GM23338 (cell line): ENCODE measurements at regions not wholly inside any gene's neighbourhood (a gene's known extent, or its start where the extent isn't known, plus 50 kb on each side); places are given as distances from the start of the nearest gene placed in this dataset.

ENCODE experiments used
- ATAC-seq: fragments of 200-7000 bp; cut with Tn5 transposase; 3 replicates; pipeline ENCODE4 v1.9.1; 2020
- DNase-seq: peaks from one replicate; pipeline ENCODE4 v3.0.0-alpha.2; 2015; ENCODE audit warnings: low spot score
- H2AFZ ChIP-seq: fragments of 200-600 bp; sonication (generic); 2 replicates; pipeline ENCODE4 v1.8.0; 2016; ENCODE audit warnings: antibody characterized with exemption, mild to moderate bottlenecking, moderate library complexity
- H3F3A ChIP-seq: fragments of 200-600 bp; sonication (generic); replicated peaks from 2 replicates; pipeline ENCODE4 v1.8.0; 2017; ENCODE audit warnings: antibody characterized with exemption, mixed run types, low read depth
- H3K27ac ChIP-seq: fragments of 200-600 bp; sonication (generic); 2 replicates; pipeline ENCODE4 v1.6.1; 2016; ENCODE audit warnings: low read depth
- H3K27me3 ChIP-seq: fragments of 200-600 bp; sonication (generic); 2 replicates; pipeline ENCODE4 v1.8.0; 2016; ENCODE audit warnings: mild to moderate bottlenecking, mixed run types, moderate library complexity; ENCODE audit not compliant: insufficient read depth
- H3K36me3 ChIP-seq: fragments of 200-600 bp; sonication (generic); 2 replicates; pipeline ENCODE4 v1.8.0; 2016; ENCODE audit warnings: mild to moderate bottlenecking; ENCODE audit not compliant: insufficient read depth
- H3K4me1 ChIP-seq: fragments of 200-600 bp; sonication (generic); 2 replicates; pipeline ENCODE4 v1.8.0; 2016; ENCODE audit warnings: mild to moderate bottlenecking, moderate library complexity; ENCODE audit not compliant: insufficient read depth
- H3K4me2 ChIP-seq: fragments of 200-600 bp; sonication (generic); 2 replicates; pipeline ENCODE4 v1.7.1; 2017; ENCODE audit warnings: mixed run types
- H3K4me3 ChIP-seq: fragments of 200-600 bp; sonication (generic); 2 replicates; pipeline ENCODE4 v1.6.1; 2016; ENCODE audit warnings: mixed run types
- H3K79me2 ChIP-seq: fragments of 200-600 bp; sonication (generic); replicated peaks from 2 replicates; pipeline ENCODE4 v1.8.0; 2017; ENCODE audit warnings: mild to moderate bottlenecking; ENCODE audit not compliant: insufficient read depth
- H3K9me2 ChIP-seq: fragments of 200-600 bp; sonication (generic); 2 replicates; pipeline ENCODE4 v1.8.0; 2017; ENCODE audit not compliant: insufficient read depth
- H4K20me1 ChIP-seq: fragments of 200-600 bp; sonication (generic); replicated peaks from 2 replicates; pipeline ENCODE4 v1.8.0; 2017; ENCODE audit warnings: mild to moderate bottlenecking; ENCODE audit not compliant: insufficient read depth
- H3K27ac Mint-ChIP-seq: 2 replicates; pipeline ENCODE4 v1.8.0; 2020; ENCODE audit warnings: inconsistent platforms, mild to moderate bottlenecking, moderate library complexity, mixed read lengths
- H3K27me3 Mint-ChIP-seq: 3 replicates; pipeline ENCODE4 v1.8.0; 2022; ENCODE audit warnings: low read depth, mild to moderate bottlenecking, moderate library complexity, mixed read lengths, inconsistent platforms; ENCODE audit not compliant: insufficient read depth, poor library complexity
- H3K36me3 Mint-ChIP-seq: 3 replicates; pipeline ENCODE4 v1.8.0; 2021; ENCODE audit warnings: low read depth, mild to moderate bottlenecking, inconsistent platforms, moderate library complexity, mixed read lengths
- H3K4me1 Mint-ChIP-seq: 3 replicates; pipeline ENCODE4 v1.8.0; 2020; ENCODE audit warnings: mild to moderate bottlenecking, inconsistent platforms, mixed read lengths
- H3K4me3 Mint-ChIP-seq: 3 replicates; pipeline ENCODE4 v1.8.0; 2021; ENCODE audit warnings: moderate library complexity, mild to moderate bottlenecking, inconsistent platforms, mixed read lengths
- H3K9me3 Mint-ChIP-seq: 3 replicates; pipeline ENCODE4 v1.8.0; 2020; ENCODE audit warnings: moderate library complexity, mild to moderate bottlenecking, inconsistent platforms, mixed read lengths
- CREB1 ChIP-seq: fragments of 250-450 bp; sonication (Bioruptor Pico); IDR thresholded peaks from 2 replicates; pipeline ENCODE4 v1.5.0; 2020; ENCODE audit warnings: low read depth, mild to moderate bottlenecking, moderate library complexity
- CTCF ChIP-seq, 2 experiments: fragments of 200-600 bp in 1 of 2; sonication (generic) in 1 of 2; conservative IDR thresholded peaks; 2 replicates each; pipeline versions ENCODE4 v1.5.1 to v1.6.1; 2016 to 2017; ENCODE audit warnings: antibody characterized with exemption in 2 of 2, low read depth in 2 of 2, mild to moderate bottlenecking in 2 of 2, moderate library complexity in 1 of 2
- ETS1 ChIP-seq: IDR thresholded peaks from 2 replicates; pipeline ENCODE4 v1.6.1; 2016; ENCODE audit warnings: antibody characterized with exemption
- EZH2 ChIP-seq: fragments of 200-600 bp; sonication (generic); IDR thresholded peaks from one replicate; pipeline ENCODE4 v1.8.0; 2017; ENCODE audit warnings: antibody characterized with exemption, mild to moderate bottlenecking, low read depth; ENCODE audit not compliant: unreplicated experiment
- EZH2phosphoT487 ChIP-seq: fragments of 200-600 bp; sonication (generic); IDR thresholded peaks from one replicate; pipeline ENCODE4 v1.8.1; 2018; ENCODE audit warnings: antibody characterized with exemption; ENCODE audit not compliant: unreplicated experiment
- JUNB ChIP-seq: IDR thresholded peaks from one replicate; pipeline ENCODE4 v1.6.1; 2016; ENCODE audit warnings: antibody characterized with exemption; ENCODE audit not compliant: unreplicated experiment
- NANOG ChIP-seq: IDR thresholded peaks from 2 replicates; pipeline ENCODE4 v1.6.1; 2016; ENCODE audit warnings: antibody characterized with exemption, borderline replicate concordance
- POLR2AphosphoS5 ChIP-seq: IDR thresholded peaks from 2 replicates; pipeline ENCODE4 v1.6.1; 2016; ENCODE audit warnings: antibody characterized with exemption, low read depth
- REST ChIP-seq: IDR thresholded peaks from one replicate; pipeline ENCODE4 v1.6.1; 2018; ENCODE audit warnings: antibody characterized with exemption; ENCODE audit not compliant: unreplicated experiment
- ZNF331 ChIP-seq: fragments of 250-450 bp; sonication (Bioruptor Pico); IDR thresholded peaks from 2 replicates; pipeline ENCODE4 v1.5.0; 2020; ENCODE audit warnings: low read depth, mild to moderate bottlenecking, moderate library complexity
- ZNF462 ChIP-seq: fragments of 250-450 bp; sonication (Bioruptor Pico); IDR thresholded peaks from 2 replicates; pipeline ENCODE4 v1.5.0; 2020; ENCODE audit warnings: mild to moderate bottlenecking, moderate library complexity

- Histone ChIP-seq H3K79me2 (no peaks in the 10 kb centered on the region), H3K27me3 (no peaks in the 10 kb centered on the region), H3K36me3 (no peaks in the 10 kb centered on the region), H4K20me1 (no peaks in the 10 kb centered on the region), H3K4me3 (no peak overlapping the region), H3K4me2 (no peak overlapping the region), H3K4me1 (peaks cover 30% of the 10 kb centered on the region), H3K27ac (no peak overlapping the region), H2AFZ (no peak overlapping the region), H3K9me2 (no peaks in the 10 kb centered on the region), H3F3A (no peaks in the 10 kb centered on the region)
- peaks cover 32% of the 10 kb centered on the region for H3K4me1 Mint-ChIP-seq
- ATAC-seq (no peak), DNase-seq (no peak)
- TF ChIP-seq EZH2phosphoT487 (no peak), NANOG (no peak), CREB1 (no peak), ZNF331 (CRISPR knock-in tag) (no peak), EZH2 (no peak), REST (no peak), JUNB (no peak), ZNF462 (no peak), CTCF (conservative IDR thresholded peaks at IDR 0.05; ENCODE audit: low read depth in 2 of 2) (no peak), ETS1 (no peak), POLR2AphosphoS5 (no peak)
- H3K4me3 Mint-ChIP-seq, result no peak overlapping the region
- H3K27ac Mint-ChIP-seq, result no peak overlapping the region
- no peaks in the 10 kb centered on the region for H3K27me3 Mint-ChIP-seq
- no peaks in the 10 kb centered on the region for H3K36me3 Mint-ChIP-seq
- no peaks in the 10 kb centered on the region for H3K9me3 Mint-ChIP-seq
These were observed 180.1 kb upstream of the ELL2 start for GRCh38 chr5:96141749-96142148.
